ENCODE measurements at regions not wholly inside any gene's neighbourhood (a gene's known extent, or its start where the extent isn't known, plus 50 kb on each side); places are given as distances from the start of the nearest gene placed in this dataset.

DNA sequence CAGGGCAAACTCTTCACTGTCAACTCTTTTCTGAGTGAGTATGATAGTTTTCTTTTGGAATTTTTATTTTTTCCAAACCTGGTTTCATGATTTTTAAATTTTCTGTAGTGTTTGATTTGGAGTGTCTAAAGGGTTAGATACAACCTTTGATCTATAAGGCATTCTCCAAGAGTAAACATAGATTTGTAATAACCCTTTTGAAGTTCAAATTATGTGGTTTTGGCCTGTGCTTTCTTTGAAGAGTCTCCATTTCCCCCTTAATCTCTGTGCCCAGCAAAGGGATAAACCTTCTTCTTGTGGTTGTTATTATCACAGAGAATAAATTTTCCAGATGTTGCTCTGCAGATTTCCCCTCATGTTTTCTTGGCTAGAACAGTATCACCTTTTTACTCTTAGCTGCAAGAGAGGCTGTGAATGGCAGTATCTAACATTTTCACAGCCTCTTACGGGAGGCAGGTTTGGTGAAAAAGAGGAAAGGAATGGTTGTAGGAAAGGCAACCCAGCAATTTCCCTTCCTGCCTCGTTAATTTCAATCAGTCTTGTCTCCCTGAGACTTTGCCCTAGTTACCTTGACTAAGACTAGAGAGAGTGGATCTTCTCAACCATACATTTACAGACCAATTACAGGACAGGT is 83.3 kb upstream of the AKIRIN2 start:
- DNase-seq: no peak
- CTCF ChIA-PET: no interaction called here
- Mint-ChIP-seq H3K36me3 (ENCODE audit: insufficient read depth, unreplicated experiment) (no peaks in the 10 kb centered on the region), H3K4me3 (ENCODE audit: low read depth, unreplicated experiment) (no peak overlapping the region), H3K9me3 (ENCODE audit: low read depth, unreplicated experiment) (no peaks in the 10 kb centered on the region), H3K4me1 (ENCODE audit: low read depth, unreplicated experiment) (peaks cover 21% of the 10 kb centered on the region), H3K27ac (ENCODE audit: unreplicated experiment) (no peak overlapping the region), H3K27me3 (ENCODE audit: unreplicated experiment) (no peaks in the 10 kb centered on the region)
- no TSS peak for BruUV-seq (replicated peaks)
- TF ChIP-seq, protein P1, sequence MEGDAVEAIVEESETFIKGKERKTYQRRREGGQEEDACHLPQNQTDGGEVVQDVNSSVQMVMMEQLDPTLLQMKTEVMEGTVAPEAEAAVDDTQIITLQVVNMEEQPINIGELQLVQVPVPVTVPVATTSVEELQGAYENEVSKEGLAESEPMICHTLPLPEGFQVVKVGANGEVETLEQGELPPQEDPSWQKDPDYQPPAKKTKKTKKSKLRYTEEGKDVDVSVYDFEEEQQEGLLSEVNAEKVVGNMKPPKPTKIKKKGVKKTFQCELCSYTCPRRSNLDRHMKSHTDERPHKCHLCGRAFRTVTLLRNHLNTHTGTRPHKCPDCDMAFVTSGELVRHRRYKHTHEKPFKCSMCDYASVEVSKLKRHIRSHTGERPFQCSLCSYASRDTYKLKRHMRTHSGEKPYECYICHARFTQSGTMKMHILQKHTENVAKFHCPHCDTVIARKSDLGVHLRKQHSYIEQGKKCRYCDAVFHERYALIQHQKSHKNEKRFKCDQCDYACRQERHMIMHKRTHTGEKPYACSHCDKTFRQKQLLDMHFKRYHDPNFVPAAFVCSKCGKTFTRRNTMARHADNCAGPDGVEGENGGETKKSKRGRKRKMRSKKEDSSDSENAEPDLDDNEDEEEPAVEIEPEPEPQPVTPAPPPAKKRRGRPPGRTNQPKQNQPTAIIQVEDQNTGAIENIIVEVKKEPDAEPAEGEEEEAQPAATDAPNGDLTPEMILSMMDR (IDR thresholded peaks at IDR 0.05; ENCODE audit: unreplicated experiment): no peak
- intact Hi-C loops (cut with micrococcal nuclease; ENCODE audit: unreplicated experiment): no loop called here

DNA sequence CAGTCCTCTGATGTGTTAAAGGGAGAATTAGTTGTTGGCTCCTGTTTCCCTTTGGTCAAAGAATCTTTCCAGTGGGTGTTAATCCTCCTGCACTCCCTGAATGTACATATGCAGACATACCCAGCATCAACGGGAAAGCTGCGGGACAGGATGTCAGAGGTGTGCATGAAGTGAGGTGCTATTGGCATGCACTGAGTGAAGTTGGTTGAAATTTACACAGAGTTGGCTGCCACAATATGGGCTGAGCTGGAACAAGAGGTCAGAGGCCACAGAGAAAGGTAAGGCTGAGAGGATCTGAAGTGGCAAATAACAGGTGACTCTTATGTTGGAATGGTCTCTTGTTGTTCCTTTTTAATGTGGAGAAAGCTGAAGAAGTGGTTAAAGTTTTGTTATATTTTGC is 82.7 kb upstream of the AKIRIN2 start:
- no peaks in the 10 kb centered on the region for H3K36me3 Mint-ChIP-seq (ENCODE audit: insufficient read depth, unreplicated experiment)
- no peak overlapping the region for H3K4me3 Mint-ChIP-seq (ENCODE audit: low read depth, unreplicated experiment)
- peaks cover 15% of the 10 kb centered on the region for H3K4me1 Mint-ChIP-seq (ENCODE audit: low read depth, unreplicated experiment)
- CTCF ChIA-PET: no interaction called here
- H3K27ac Mint-ChIP-seq (ENCODE audit: unreplicated experiment): no peak overlapping the region
- TF ChIP-seq, protein P1 (IDR thresholded peaks at IDR 0.05; ENCODE audit: unreplicated experiment): no peak
- DNase-seq: no peak
- H3K9me3 Mint-ChIP-seq (ENCODE audit: low read depth, unreplicated experiment): no peaks in the 10 kb centered on the region
- intact Hi-C loops (cut with micrococcal nuclease; ENCODE audit: unreplicated experiment): no loop called here
- no peaks in the 10 kb centered on the region for H3K27me3 Mint-ChIP-seq (ENCODE audit: unreplicated experiment)
- no TSS peak for BruUV-seq (replicated peaks)

DNA sequence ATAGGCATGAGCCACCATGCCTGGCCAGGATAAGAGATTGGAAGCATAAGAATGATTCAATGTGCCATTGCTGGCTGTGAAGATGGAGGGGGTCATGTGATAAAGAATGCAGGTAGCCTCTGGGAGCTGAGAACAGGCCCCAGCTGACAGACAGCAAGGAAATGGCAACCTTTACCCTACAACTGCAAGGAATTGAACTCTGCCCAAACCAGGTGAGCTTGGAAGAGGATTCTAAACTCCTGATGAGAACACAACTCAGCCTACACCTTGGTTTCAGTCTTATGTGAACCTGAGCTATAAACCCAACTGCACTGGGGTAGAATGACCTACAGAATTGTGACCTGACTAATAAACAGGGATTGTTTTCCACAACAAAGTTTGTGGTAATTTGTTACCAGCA is 82.0 kb upstream of the AKIRIN2 start:
- Mint-ChIP-seq H3K36me3 (ENCODE audit: insufficient read depth, unreplicated experiment) (no peaks in the 10 kb centered on the region), H3K9me3 (ENCODE audit: low read depth, unreplicated experiment) (no peaks in the 10 kb centered on the region), H3K4me1 (ENCODE audit: low read depth, unreplicated experiment) (peaks cover 8% of the 10 kb centered on the region), H3K27me3 (ENCODE audit: unreplicated experiment) (no peaks in the 10 kb centered on the region), H3K4me3 (ENCODE audit: low read depth, unreplicated experiment) (no peak overlapping the region), H3K27ac (ENCODE audit: unreplicated experiment) (no peak overlapping the region)
- DNase-seq: no peak
- BruUV-seq (replicated peaks): no TSS peak
- TF ChIP-seq, protein P1 (IDR thresholded peaks at IDR 0.05; ENCODE audit: unreplicated experiment): no peak
- CTCF ChIA-PET: no interaction called here
- intact Hi-C loops (cut with micrococcal nuclease; ENCODE audit: unreplicated experiment): no loop called here

DNA sequence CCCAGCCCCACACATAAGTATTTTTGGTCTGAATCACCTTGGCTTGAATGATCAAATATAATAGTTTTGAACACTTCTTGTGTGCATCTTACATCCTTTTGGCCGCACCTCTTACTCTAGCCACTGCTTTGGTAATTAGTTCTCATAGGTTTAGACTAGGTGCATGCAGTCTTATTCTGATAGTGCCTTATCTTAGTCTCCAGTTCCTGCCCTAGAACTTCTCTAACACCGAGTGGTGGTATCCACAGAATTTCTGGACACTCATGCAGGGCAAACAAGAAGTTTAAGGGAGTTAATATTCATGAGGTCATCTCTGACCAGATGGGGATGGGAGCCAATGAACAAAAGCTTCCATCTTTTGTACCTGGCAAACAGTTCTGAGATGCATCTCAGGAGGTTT is 77.5 kb upstream of the AKIRIN2 start:
- no peaks in the 10 kb centered on the region for H3K27me3 Mint-ChIP-seq (ENCODE audit: unreplicated experiment)
- H3K36me3 Mint-ChIP-seq (ENCODE audit: insufficient read depth, unreplicated experiment): no peaks in the 10 kb centered on the region
- intact Hi-C loops (cut with micrococcal nuclease; ENCODE audit: unreplicated experiment): no loop called here
- no peaks in the 10 kb centered on the region for H3K9me3 Mint-ChIP-seq (ENCODE audit: low read depth, unreplicated experiment)
- DNase-seq: no peak
- no TSS peak for BruUV-seq (replicated peaks)
- H3K4me3 Mint-ChIP-seq (ENCODE audit: low read depth, unreplicated experiment): no peak overlapping the region
- peaks cover 4% of the 10 kb centered on the region for H3K4me1 Mint-ChIP-seq (ENCODE audit: low read depth, unreplicated experiment)
- no peak overlapping the region for H3K27ac Mint-ChIP-seq (ENCODE audit: unreplicated experiment)
- CTCF ChIA-PET: no interaction called here
- TF ChIP-seq, protein P1 (IDR thresholded peaks at IDR 0.05; ENCODE audit: unreplicated experiment): no peak
